HG02759 (cell line): ENCODE measurements at regions not wholly inside any gene's neighbourhood (a gene's known extent, or its start where the extent isn't known, plus 50 kb on each side); places are given as distances from the start of the nearest gene placed in this dataset.
"Not testable (repeated sequence)": the region's sequence is repeated elsewhere in the genome, so short reads cannot be mapped to it uniquely, and the experiment has no call there.

Source experiments
- ATAC-seq: cut with Tn5 transposase; IDR thresholded peaks from one replicate; pipeline ENCODE4 v1.9.1; 2021; ENCODE audit warnings: mild to moderate bottlenecking, moderate library complexity; ENCODE audit not compliant: unreplicated experiment

DNA sequence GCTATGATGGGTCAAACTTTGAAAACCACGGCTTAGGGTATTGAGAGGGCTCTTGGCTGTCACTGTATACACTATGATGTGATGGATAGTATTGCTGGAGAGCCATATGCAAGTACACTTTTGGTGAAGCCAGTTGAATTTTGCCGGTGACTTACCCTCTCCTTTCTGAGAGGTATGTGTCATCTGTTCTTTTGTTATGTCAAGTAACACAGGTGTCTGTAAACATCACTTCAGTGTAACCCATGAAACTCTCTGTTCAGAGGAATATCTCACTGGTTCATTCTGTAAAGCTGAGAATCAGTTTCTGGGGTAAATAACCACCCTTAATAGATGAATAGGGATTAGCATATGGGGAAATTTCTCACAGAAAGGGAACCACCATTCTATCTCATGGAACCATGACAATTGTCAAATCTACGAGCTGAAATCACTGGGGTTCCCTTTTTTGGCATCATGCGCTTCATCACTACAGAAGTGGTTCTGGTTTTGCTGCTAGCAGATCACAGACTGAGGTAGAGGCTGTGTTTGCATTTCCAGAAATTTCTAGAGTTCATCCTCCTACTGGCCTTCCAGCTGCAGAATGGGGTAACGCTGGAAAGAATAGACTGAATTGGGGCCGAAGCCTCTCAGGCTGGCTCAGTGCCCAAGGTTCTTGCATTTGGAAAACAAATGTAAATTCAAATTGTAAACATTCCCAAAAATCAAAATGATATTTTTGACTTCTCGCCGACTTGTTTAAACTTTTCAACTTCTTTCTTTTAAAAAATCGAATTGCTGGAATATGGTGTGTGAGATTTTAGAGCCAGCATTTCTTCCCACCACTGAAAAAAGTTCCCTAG lies 83.3 kb upstream of the CREB5 start:
- ATAC-seq, result no peak

- ATAC-seq, result no peak
Measured at GRCh38 chr7:28329661-28330363, 82.5 kb upstream of the CREB5 start.

DNA sequence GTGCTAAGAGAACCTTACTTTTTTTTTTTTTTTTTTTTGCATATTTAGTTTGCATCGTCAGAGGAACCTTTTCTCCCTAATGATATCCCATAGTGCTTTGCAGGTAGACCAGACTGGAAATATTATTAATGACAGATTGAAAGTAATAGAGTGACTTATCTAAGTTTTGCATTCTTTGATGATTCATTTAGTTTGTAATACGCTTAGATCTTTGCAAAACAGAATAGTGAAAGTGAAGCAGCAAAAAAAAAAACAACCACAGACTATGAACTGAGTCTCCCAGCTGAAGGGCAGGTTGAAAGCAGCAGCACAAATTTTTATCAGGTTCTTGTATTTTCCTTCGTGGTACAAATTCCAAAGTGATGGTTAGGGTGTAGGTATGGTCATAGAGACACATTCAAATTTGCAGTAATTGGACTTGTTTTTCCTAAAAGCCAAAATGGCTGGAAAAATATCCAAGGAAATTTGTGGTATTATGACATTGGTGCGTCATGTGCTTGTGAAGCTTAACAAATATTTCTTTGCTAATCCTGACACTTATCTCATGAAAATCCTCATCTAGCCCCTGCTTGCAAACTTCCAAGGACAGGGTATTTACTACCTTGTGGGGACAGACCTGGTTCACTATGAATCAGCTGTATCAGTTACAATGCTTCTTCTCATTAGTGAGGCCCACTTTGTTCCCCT lies 81.8 kb upstream of the CREB5 start:
- ATAC-seq, result no peak

DNA sequence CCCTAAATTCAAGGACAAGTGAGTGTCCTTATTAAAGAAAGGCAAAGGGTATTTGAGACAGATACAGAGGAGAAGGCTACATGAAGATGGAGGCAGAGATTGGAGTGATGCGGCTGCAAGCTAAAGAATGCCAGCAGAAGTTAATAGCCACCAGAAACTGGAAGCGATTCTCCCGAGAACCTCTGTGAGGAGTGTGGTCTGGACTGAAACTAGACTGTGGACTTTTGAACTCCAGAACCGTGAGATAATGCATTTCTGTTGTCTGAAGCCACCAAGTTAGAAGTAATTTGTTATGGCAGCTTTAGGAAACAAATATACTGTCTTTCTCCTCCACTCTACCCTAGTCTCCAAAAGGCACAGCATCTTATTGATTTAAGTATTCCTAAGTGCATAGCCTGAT lies 80.3 kb upstream of the CREB5 start:
- no peak for ATAC-seq

GRCh38 chr7:28333548-28333947 lies 78.8 kb upstream of the CREB5 start:
- not testable (repeated sequence) for ATAC-seq

GRCh38 chr7:28336806-28337205 lies 75.5 kb upstream of the CREB5 start:
- no peak for ATAC-seq

DNA sequence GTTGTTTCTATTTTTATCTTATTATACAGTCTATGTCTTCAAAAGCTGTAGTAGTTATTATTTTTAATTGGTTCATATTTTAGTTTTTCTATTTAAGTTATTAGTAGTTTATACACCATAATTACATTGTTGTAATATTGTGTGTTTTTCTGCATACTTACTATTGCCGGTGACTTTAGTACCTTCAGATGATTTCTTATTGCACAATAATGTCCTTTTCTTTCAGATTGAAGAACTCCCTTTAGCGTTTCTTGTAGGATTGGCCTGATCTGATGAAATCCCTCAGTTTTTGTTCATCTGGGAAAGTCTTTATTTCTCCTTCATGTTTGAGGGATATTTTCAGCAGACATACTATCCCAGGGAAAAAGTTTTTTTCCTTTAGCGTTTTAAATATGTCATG lies 74.3 kb upstream of the CREB5 start:
- ATAC-seq, result no peak

DNA sequence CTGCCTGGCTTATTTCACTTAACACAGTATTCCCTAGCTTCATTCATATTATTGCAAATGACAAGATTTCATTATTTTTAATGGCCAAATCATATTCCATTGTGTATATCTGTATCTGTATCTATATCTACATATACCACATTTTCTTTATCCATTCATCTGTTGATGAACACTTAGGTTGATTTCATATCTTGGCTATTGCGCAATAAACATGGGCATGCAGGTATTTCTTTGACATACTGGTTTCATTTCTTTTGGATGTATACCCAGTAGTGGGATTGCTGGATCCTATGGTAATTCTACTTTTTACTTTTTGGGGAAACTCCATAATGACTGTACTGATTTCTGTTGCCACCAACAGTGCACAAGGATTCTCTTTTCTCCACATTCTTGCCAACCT lies 68.9 kb upstream of the CREB5 start:
- ATAC-seq, result no peak

- no peak for ATAC-seq
Measured at GRCh38 chr7:28346256-28346655, 66.1 kb upstream of the CREB5 start.

DNA sequence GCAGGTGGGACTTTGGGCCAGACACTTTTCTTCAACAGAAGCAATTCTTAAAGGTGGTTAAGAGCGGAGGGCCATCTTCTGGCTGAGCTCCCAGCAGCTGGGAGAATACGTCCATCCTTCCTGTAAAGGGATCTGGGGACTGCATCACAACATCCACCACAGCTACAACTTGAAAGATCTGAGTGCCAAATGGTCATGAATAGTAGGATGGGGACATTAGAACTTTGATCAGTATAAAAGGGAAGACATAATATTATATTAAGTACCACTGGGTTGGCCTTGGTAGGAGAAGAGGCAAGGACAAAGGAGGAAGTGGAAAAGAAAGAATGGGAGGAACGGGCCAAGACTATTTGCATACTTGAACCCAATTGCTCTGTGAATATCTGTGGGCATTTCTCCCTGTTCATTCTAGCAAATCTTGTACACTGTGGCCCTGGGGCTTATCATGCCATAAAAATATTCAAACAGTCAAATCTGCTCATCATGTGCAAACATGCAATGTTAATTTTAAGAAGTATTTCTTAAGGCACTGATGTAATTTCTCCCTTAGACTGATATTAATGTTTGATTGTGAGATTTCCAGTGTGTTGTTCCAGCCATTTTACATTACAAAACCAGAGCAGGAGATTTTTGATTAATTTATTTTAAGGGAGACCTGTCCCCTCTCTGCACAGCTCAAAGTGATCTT lies 65.5 kb upstream of the CREB5 start:
- no peak for ATAC-seq

DNA sequence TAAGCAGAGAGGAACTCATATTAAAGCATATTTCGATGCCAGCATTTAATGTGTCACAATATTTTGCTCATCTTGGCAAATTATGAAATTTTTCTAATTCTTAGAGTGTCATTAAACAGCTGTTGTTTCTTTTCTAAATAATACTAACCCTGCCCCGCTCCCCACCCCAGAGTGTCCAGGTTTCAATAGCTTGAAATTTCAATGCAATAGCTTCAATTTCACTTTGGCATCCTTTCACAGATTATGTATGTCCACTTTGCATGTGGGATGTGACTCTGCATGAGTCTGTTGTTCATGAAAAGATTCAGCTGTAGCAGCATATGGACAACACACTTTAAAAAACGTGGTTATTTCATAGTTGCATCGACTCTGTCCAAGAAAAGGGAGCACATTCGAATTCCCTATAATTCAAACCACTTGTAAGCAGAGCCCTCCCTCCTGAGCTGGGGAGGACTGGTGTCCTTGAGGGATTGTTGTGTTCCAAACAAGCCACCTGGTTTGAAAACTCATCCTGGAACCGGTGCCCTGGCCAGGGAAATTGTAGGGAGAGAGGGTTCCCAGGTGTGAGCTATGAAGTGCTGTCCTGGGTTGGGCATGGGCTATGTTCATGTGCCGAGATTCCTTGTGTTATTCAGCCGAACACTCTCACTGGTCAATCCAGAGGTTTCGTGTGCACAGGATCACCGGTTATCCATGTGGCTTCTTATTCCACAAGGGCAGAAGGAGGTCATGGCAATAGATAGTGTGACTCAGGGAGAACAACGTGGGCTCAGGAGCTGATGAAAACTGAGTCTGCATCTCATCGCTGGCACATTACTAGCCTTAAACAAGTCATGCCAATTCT lies 64.6 kb upstream of the CREB5 start:
- ATAC-seq, result no peak

- ATAC-seq, result no peak
Measured at GRCh38 chr7:28348636-28349035, 63.7 kb upstream of the CREB5 start.

DNA sequence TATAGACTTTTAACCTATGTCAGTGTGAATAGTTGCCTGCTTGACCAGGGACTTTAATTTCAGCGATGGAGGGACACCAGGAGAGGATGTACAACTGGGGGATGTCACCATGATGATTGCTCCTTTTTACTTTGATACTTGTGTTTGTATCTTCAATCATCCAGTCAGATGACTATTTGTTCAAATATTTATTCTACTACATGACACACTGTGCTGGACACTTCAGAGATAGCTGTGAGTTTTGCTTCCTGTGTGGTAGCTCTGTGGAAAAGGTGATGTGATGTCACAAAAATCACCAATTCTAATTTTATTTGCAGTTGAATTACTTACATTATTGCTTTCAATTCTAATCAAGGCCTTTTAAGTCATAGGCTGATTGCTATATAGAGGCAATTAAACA lies 62.7 kb upstream of the CREB5 start:
- no peak for ATAC-seq

GRCh38 chr7:28350662-28351061 lies 61.7 kb upstream of the CREB5 start:
- ATAC-seq, result no peak

DNA sequence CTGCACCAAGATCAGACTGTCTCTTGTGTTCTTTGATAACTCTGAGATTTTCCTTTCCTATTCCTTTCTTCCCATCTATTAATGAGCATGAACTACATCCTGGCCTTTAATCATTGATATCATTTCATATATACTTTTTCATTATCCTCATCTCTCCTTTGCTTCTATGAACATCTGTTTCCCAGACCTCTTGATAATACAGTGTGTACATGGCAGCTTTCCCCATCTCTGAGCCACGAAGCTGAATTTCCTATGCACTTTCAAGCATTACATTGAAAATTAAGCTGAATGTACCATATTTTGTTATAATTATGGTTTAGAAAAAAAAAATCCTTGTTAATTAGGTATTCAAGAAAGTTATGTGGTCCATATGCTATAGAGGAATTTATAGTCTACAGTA lies 60.9 kb upstream of the CREB5 start:
- ATAC-seq, result no peak

DNA sequence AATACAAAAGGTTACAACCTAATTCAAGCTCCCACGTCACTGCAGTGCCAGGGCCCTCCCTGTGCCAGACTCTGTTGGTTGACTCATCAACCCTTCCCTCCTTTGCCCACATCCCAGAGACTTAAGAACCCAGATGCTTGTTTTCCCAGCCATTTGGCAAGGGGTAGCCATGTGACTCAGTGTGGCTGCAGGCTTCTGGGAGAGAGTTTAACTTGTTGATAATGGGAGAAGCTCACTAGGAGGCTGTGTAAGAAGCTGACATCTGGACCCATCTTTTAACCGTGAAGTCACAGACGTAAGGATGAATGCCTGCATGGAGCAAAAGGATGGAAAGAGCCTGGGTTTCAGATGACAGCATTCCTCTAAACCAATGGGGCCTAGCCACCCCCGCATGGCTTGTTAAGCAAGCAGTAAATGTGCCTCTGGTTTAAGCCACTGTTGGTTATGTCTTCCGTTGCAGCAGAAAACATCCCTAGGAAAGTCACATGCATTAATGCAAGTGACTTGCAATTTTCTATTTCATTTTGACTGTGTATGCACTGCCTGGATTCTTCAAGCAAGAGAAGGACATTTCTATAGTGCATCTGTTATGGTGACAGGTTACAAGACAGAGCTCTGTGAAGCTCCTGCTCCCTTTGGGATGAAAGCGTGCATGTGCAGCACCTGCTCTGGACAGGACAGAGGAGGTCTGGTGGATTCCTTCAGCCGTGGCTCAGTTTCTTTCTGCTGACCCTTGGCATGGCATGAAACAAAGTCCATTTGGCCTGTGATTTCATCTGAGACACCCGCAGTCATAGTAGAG lies 57.5 kb upstream of the CREB5 start:
- ATAC-seq, result no peak

- ATAC-seq, result no peak
Measured at GRCh38 chr7:28355635-28356319, 56.5 kb upstream of the CREB5 start.

- no peak for ATAC-seq
Measured at GRCh38 chr7:28356619-28357018, 55.7 kb upstream of the CREB5 start.

- no peak for ATAC-seq
Measured at GRCh38 chr7:28358423-28358868, 53.9 kb upstream of the CREB5 start.
